ENCODE measurements at regions not wholly inside any gene's neighbourhood (a gene's known extent, or its start where the extent isn't known, plus 50 kb on each side); places are given as distances from the start of the nearest gene placed in this dataset.
A peak's percentile ranks its signal among the peaks of the same experiment; 100 is the strongest.

DNA sequence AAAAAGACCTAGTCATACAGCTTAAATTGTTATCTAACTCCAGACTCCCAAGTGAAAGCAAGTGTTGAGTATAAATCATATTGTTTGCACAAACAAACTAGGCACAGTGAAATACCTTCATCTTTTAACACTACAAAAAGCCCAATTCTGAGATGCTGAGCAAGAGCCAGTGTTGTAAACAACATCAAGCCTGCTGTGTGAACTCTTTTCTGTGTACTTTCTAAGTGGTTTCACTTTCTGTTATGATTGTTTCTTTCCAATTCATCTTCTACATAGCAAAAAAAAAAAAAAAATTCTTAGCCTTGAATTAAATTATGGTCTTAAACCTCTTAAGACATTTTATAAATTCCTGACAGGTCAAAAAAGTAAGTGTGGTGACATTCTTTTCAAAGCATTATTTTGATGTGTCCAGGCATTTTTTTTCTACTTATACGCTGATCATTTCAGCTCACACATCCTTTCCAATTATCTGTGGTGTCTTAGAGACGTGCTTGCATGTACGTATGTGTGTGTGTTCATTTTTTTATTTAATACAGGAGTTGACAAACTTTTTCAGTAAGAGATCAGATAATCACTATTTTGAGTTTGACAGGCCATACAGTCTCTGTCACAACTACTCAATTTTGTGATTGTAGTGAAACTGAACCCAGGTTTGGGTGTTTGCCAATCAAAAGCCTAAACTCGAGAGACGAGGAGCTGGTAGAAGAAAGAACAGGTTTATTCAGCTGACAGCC is 556.1 kb downstream of the CDH9 start:
- no peaks in the 10 kb centered on the region for H3K4me1 ChIP-seq
- DNase-seq (no peak), ATAC-seq (no peak)
- H3K27ac ChIP-seq = no peak overlapping the region
- no peaks in the 10 kb centered on the region for H3K36me3 ChIP-seq
- H3K27me3 ChIP-seq = no peaks in the 10 kb centered on the region
- 67 to 76% methylated on average over 5 of the region's 5 CpGs for whole genome bisulfite sequencing, 2 donors
- TF ChIP-seq, protein P1, sequence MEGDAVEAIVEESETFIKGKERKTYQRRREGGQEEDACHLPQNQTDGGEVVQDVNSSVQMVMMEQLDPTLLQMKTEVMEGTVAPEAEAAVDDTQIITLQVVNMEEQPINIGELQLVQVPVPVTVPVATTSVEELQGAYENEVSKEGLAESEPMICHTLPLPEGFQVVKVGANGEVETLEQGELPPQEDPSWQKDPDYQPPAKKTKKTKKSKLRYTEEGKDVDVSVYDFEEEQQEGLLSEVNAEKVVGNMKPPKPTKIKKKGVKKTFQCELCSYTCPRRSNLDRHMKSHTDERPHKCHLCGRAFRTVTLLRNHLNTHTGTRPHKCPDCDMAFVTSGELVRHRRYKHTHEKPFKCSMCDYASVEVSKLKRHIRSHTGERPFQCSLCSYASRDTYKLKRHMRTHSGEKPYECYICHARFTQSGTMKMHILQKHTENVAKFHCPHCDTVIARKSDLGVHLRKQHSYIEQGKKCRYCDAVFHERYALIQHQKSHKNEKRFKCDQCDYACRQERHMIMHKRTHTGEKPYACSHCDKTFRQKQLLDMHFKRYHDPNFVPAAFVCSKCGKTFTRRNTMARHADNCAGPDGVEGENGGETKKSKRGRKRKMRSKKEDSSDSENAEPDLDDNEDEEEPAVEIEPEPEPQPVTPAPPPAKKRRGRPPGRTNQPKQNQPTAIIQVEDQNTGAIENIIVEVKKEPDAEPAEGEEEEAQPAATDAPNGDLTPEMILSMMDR (IDR thresholded peaks at IDR 0.05) = no peak
- peaks cover 0 to 6% (median 0%) of the 10 kb centered on the region in 11 donors for H3K9me3 ChIP-seq
- intact Hi-C loops (cut with DNase I) = no loop called here
- peak overlapping the region in 5 of 10 donors; percentile 3 to 31 (median 17) for H3K4me3 ChIP-seq

DNA sequence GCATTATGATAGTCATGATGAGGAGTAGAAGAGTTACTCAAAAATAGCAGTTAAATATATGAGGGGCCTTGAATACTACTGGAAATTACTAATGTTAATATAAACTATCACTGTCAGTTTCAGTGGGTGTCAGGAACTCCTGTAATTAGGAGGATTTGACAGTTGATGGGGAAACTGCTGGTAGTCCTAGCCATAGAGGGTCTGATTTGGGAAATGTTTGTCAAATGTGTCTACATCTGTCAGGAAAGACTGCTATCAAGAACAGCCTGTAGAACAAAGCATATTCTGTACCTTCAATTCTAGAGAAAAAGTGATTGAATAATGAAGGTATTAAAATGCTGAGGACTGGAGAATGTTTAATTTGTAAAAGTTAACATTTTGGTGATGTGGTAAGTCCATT is 567.9 kb downstream of the CDH9 start:
- intact Hi-C loops (cut with DNase I) = loop anchor here in 1 of 10 donors (5.0 kb wide), 1 partner anchor 1637 kb away; no protein-coding TSS in a partner anchor
- H3K27ac ChIP-seq = no peak overlapping the region
- TF ChIP-seq, protein P1 (IDR thresholded peaks at IDR 0.05) = no peak
- no peak for DNase-seq
- H3K4me3 ChIP-seq = no peak overlapping the region
- peaks cover 0 to 15% (median 0%) of the 10 kb centered on the region in 11 donors for H3K9me3 ChIP-seq
- ATAC-seq = no peak
- H3K27me3 ChIP-seq = no peaks in the 10 kb centered on the region
- H3K36me3 ChIP-seq = no peaks in the 10 kb centered on the region
- H3K4me1 ChIP-seq = no peaks in the 10 kb centered on the region

DNA sequence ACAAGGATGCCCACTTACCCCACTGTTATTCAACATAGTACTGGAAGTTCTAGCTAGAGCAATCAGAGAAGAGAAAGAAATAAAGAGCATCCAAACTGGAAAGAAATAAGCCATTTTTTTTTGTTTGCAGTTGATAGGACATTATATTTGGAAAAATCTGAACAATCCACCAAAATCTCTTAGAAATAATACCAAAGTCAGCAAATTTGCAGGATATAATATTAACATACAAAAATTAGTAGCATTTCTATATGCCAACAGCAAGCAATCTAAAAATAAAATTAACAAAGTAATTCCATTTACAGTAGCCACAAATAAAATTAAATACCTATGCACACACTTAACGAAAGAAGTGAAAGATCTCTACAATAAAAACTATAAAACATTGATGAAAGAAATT is 599.3 kb downstream of the CDH9 start:
- Histone ChIP-seq H3K27me3 (no peaks in the 10 kb centered on the region), H3K27ac (no peak overlapping the region), H3K36me3 (no peaks in the 10 kb centered on the region), H3K4me3 (no peak overlapping the region), H3K9me3 (peaks cover 0 to 15% (median 0%) of the 10 kb centered on the region in 11 donors), H3K4me1 (no peaks in the 10 kb centered on the region)
- intact Hi-C loops (cut with DNase I) = no loop called here
- no peak for ATAC-seq
- WGBS, 2 donors = 60 to 68% methylated on average over 1 of the region's 1 CpG
- DNase-seq = no peak
- TF ChIP-seq, protein P1 (IDR thresholded peaks at IDR 0.05) = no peak

DNA sequence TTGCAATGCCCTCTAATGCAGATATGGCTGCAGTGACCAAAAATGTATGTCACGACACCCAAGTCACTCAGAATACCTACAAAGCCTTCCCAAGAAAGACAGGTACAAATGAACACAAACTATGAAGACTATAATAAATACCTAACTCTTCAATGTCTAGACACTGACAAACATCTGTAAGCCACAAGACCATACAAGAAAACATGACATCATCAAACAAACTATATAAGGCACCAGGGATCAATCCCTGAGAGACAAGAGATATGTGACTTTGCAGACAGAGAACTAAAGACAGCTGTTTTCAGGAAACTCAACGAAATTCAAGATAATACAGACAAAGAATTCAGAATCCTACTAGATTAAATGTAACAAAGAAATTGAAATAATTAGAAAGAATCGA is 603.7 kb downstream of the CDH9 start:
- 63 to 68% methylated on average over 3 of the region's 3 CpGs for WGBS, 2 donors
- DNase-seq = no peak
- TF ChIP-seq, protein P1 (IDR thresholded peaks at IDR 0.05) = no peak
- Histone ChIP-seq H3K36me3 (no peaks in the 10 kb centered on the region), H3K4me1 (no peaks in the 10 kb centered on the region), H3K27ac (no peak overlapping the region), H3K4me3 (no peak overlapping the region), H3K27me3 (no peaks in the 10 kb centered on the region), H3K9me3 (peaks cover 0 to 41% (median 0%) of the 10 kb centered on the region in 11 donors)
- no peak for ATAC-seq
- intact Hi-C loops (cut with DNase I) = no loop called here
